ENCODE measurements at regions not wholly inside any gene's neighbourhood (a gene's known extent, or its start where the extent isn't known, plus 50 kb on each side); places are given as distances from the start of the nearest gene placed in this dataset.
"Not testable (repeated sequence)": the region's sequence is repeated elsewhere in the genome, so short reads cannot be mapped to it uniquely, and the experiment has no call there.

- DNase-seq = no peak
These were observed 112.9 kb upstream of the STK17B start for GRCh38 chr2:196284144-196284844.

GRCh38 chr2:196284866-196285557 is 113.6 kb upstream of the STK17B start:
- no peak for DNase-seq

GRCh38 chr2:196286821-196287220 is 115.4 kb upstream of the STK17B start:
- DNase-seq = no peak

GRCh38 chr2:196287523-196287922 is 116.1 kb upstream of the STK17B start:
- no peak for DNase-seq

- DNase-seq = no peak
These were observed 116.7 kb upstream of the STK17B start for GRCh38 chr2:196288006-196288538.

GRCh38 chr2:196289000-196289399 is 117.6 kb upstream of the STK17B start:
- no peak for DNase-seq

- DNase-seq = no peak
These were observed 118.8 kb upstream of the STK17B start for GRCh38 chr2:196290136-196290535.

- no peak for DNase-seq
These were observed 119.2 kb upstream of the STK17B start for GRCh38 chr2:196290569-196290968.

GRCh38 chr2:196291426-196291825 is 120.0 kb upstream of the STK17B start:
- no peak for DNase-seq

GRCh38 chr2:196291873-196292800 is 120.8 kb upstream of the STK17B start:
- DNase-seq = no peak

GRCh38 chr2:196293751-196294515 is 122.6 kb upstream of the STK17B start:
- no peak for DNase-seq

GRCh38 chr2:196294516-196294909 is 123.1 kb upstream of the STK17B start:
- no peak for DNase-seq

GRCh38 chr2:196295005-196295404 is 123.6 kb upstream of the STK17B start:
- no peak for DNase-seq

- not testable (repeated sequence) for DNase-seq
These were observed 126.8 kb upstream of the STK17B start for GRCh38 chr2:196298106-196298723.

GRCh38 chr2:196307775-196308305 is 136.5 kb upstream of the STK17B start:
- no peak for DNase-seq

GRCh38 chr2:196309691-196310090 is 138.3 kb upstream of the STK17B start:
- no peak for DNase-seq

GRCh38 chr2:196314157-196314556 is 142.8 kb upstream of the STK17B start:
- no peak for DNase-seq

GRCh38 chr2:196314780-196315179 is 143.4 kb upstream of the STK17B start:
- DNase-seq = no peak

- no peak for DNase-seq
These were observed 144.1 kb upstream of the STK17B start for GRCh38 chr2:196315388-196316049.

GRCh38 chr2:196316050-196316430 is 144.7 kb upstream of the STK17B start:
- no peak for DNase-seq
